ENCODE measurements at regions not wholly inside any gene's neighbourhood (a gene's known extent, or its start where the extent isn't known, plus 50 kb on each side); places are given as distances from the start of the nearest gene placed in this dataset.

- TF ChIP-seq, protein P1, sequence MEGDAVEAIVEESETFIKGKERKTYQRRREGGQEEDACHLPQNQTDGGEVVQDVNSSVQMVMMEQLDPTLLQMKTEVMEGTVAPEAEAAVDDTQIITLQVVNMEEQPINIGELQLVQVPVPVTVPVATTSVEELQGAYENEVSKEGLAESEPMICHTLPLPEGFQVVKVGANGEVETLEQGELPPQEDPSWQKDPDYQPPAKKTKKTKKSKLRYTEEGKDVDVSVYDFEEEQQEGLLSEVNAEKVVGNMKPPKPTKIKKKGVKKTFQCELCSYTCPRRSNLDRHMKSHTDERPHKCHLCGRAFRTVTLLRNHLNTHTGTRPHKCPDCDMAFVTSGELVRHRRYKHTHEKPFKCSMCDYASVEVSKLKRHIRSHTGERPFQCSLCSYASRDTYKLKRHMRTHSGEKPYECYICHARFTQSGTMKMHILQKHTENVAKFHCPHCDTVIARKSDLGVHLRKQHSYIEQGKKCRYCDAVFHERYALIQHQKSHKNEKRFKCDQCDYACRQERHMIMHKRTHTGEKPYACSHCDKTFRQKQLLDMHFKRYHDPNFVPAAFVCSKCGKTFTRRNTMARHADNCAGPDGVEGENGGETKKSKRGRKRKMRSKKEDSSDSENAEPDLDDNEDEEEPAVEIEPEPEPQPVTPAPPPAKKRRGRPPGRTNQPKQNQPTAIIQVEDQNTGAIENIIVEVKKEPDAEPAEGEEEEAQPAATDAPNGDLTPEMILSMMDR (IDR thresholded peaks at IDR 0.05): no peak
- ATAC-seq (ENCODE audit: low FRiP score) (no peak), DNase-seq (ENCODE audit: low spot score) (no peak)
Measured at GRCh38 chr5:123964884-123965283, 452.9 kb downstream of the CSNK1G3 start.

- DNase-seq (ENCODE audit: low spot score) (no peak), ATAC-seq (ENCODE audit: low FRiP score) (no peak)
- TF ChIP-seq, protein P1 (IDR thresholded peaks at IDR 0.05): no peak
Measured at GRCh38 chr5:123960526-123960925, 448.5 kb downstream of the CSNK1G3 start.

- no peak for ATAC-seq (ENCODE audit: low FRiP score)
- TF ChIP-seq, protein P1 (IDR thresholded peaks at IDR 0.05): no peak
- DNase-seq (ENCODE audit: low spot score): no peak
Measured at GRCh38 chr5:123951582-123951977, 439.6 kb downstream of the CSNK1G3 start.

DNA sequence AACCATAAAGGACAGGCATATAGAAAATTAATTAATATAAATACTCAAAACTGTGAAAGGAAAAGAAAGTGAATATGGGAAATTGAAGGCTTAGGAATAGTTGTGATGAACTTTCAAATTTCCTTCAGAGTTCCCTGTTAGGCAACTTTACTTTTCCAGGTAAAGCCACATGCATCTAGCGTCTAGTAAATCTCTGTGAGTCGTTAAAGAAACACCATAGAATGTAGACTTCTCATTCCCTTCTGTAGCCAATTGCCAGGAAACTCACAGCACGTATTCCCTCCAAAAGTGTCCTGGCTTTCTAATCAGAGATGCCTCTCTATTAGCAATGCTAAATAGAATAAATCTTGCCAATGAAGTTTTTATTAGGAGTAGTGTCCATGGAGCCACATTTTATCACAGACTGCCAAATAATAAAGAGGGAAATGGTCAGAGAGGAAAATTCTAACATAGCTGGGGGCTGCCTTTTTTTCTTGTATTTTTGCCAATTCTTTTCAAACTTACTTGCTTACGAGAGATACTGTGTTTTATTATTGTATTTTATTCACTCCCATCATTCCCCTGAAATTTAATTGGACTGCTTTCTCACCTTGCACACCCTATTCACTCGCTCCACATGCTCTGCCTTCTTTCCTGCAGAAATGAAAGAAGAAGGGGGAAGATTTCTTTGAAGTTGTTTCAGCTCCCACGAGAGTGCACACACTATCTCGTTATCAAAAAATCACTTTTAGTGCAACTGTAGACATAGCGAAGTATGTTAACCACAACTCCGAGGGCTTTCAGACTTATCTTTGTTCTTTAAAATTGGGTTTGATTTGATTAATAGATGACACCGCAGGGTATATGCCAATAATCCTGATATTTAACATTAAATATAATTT is 439.0 kb downstream of the CSNK1G3 start:
- TF ChIP-seq, protein P1 (IDR thresholded peaks at IDR 0.05): no peak
- ATAC-seq (ENCODE audit: low FRiP score) (no peak), DNase-seq (ENCODE audit: low spot score) (no peak)

DNA sequence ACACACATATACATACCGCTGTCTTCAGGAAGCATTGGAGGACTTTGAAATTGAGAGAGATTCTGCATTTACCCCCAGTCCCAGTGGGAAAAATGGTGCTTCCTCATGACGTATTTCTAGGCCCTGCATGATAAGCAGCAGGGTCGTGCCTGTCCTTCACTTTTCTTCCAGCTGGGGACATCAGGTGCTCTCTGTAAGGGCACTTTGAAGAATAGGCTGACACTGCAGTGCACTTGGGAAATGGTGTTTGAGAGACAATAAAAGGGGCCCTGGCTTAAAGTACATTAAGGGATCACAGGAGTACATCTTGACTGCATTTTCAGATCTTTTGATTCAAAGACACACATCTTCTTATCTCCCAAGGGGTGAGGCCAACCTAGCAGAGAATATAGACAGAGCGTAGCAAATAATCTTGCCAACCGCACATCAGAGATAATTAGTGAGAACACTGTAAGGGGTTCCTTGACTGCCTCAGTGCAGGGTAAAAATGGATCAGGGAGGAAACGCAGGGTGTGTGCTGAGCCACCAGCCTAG is 437.9 kb downstream of the CSNK1G3 start:
- TF ChIP-seq, protein P1 (IDR thresholded peaks at IDR 0.05): no peak
- DNase-seq (ENCODE audit: low spot score) (no peak), ATAC-seq (ENCODE audit: low FRiP score) (no peak)

GRCh38 chr5:123949043-123949804 is 437.2 kb downstream of the CSNK1G3 start:
- no peak for ATAC-seq (ENCODE audit: low FRiP score)
- DNase-seq (ENCODE audit: low spot score): no peak
- TF ChIP-seq, protein P1 (IDR thresholded peaks at IDR 0.05): no peak

All from omental fat pad (tissue), 3 donors.